K562 (cell line): ENCODE measurements at regions not wholly inside any gene's neighbourhood (a gene's known extent, or its start where the extent isn't known, plus 50 kb on each side); places are given as distances from the start of the nearest gene placed in this dataset.

Experiments used
- ATAC-seq: fragments of 200-7000 bp; cut with Tn5 transposase; 3 replicates; pipeline ENCODE4 v1.9.1; 2020; ENCODE audit warnings: moderate library complexity
- BruUV-seq: library from RNA; stranded (reverse); fragments of 400-500 nt; replicated peaks from 2 replicates; lab custom pipeline; 2021; lab: Mats Ljungman, UMichigan
- CTCF ChIA-PET: fragments of 300-600 bp; formaldehyde crosslinking; extraction: SDS; loops from one replicate; lab custom pipeline; 2021; ENCODE audit warnings: low intra/inter-chr PET ratio; lab: Yijun Ruan, JAX
- POLR2A ChIA-PET: fragments of 300-600, 350-650 bp; sonication (Branson Sonifier 250); formaldehyde crosslinking; extraction: SDS; loops from one replicate; lab custom pipeline; 2021; ENCODE audit warnings: antibody characterized with exemption, inconsistent platforms; lab: Yijun Ruan, JAX
- DNase-seq, 4 experiments: peaks; one replicate each; pipeline versions ENCODE4 v3.0.0 to v3.0.0-alpha.2; 2011 to 2018; ENCODE audit warnings: low spot score in 3 of 4, mixed read lengths in 3 of 4; ENCODE audit errors: extremely low read depth in 1 of 4
- FAIRE-seq: peaks from 2 replicates; lab custom pipeline; 2011; peaks lifted over from hg19 to GRCh38; lab: Jason Lieb, UNC
- H2AFZ ChIP-seq: 2 replicates; pipeline ENCODE4 v1.6.0; 2011; ENCODE audit warnings: low read depth, low read length, control low read depth, inconsistent platforms
- H3K27ac ChIP-seq: fragments of 200-600 bp; 3 replicates; pipeline ENCODE4 v1.8.0; 2011; ENCODE audit warnings: low read depth, mild to moderate bottlenecking, control low read depth, inconsistent platforms, low read length, moderate library complexity, mixed read lengths; ENCODE audit errors: extremely low read depth
- H3K27me3 ChIP-seq, 2 experiments: fragments of 300-600 bp in 1 of 2; 2 replicates in 1 of 2; 3 replicates in 1 of 2; pipeline versions ENCODE4 v1.6.0 to v1.8.0; 2011; ENCODE audit warnings: inconsistent platforms in 2 of 2, low read length in 2 of 2, mild to moderate bottlenecking in 1 of 2, mixed read lengths in 1 of 2, moderate library complexity in 1 of 2; ENCODE audit not compliant: control insufficient read depth in 2 of 2, insufficient read depth in 2 of 2
- H3K36me3 ChIP-seq: fragments of 300-600 bp; 3 replicates; pipeline ENCODE4 v1.8.0; 2011; ENCODE audit warnings: mild to moderate bottlenecking, low read length, inconsistent platforms; ENCODE audit not compliant: control insufficient read depth, insufficient read depth
- H3K4me1 ChIP-seq, 2 experiments: fragments of 200-600 bp in 1 of 2; replicated peaks in 1 of 2; 2 replicates in 1 of 2; 3 replicates in 1 of 2; pipeline versions ENCODE4 v1.5.1 to v1.8.0; 2011; ENCODE audit warnings: inconsistent platforms in 2 of 2, low read length in 2 of 2, mild to moderate bottlenecking in 1 of 2, mixed read lengths in 1 of 2, moderate library complexity in 1 of 2; ENCODE audit not compliant: control insufficient read depth in 2 of 2, insufficient read depth in 2 of 2
- H3K4me2 ChIP-seq: 2 replicates; pipeline ENCODE4 v1.6.1; 2011; ENCODE audit warnings: low read length, control low read depth, inconsistent platforms, mixed read lengths; ENCODE audit not compliant: insufficient read depth
- H3K4me3 ChIP-seq: fragments of 200-600 bp; sonication (generic), shearing (Covaris generic); 2 replicates; pipeline ENCODE4 v1.5.1; 2016; ENCODE audit warnings: control low read depth, inconsistent platforms
- H3K79me2 ChIP-seq: fragments of 200-600 bp; 3 replicates; pipeline ENCODE4 v1.8.0; 2011; ENCODE audit warnings: low read length, inconsistent platforms; ENCODE audit not compliant: control insufficient read depth, insufficient read depth
- H3K9ac ChIP-seq, 2 experiments: 2 replicates each; pipeline versions ENCODE4 v1.6.0 to v1.6.1; 2011; ENCODE audit warnings: low read depth in 2 of 2, low read length in 2 of 2, control low read depth in 1 of 2, inconsistent platforms in 1 of 2, mild to moderate bottlenecking in 1 of 2, mixed read lengths in 1 of 2; ENCODE audit not compliant: insufficient read depth in 1 of 2
- H3K9me1 ChIP-seq: one replicate; pipeline ENCODE4 v1.6.0; 2011; ENCODE audit warnings: inconsistent platforms, mild to moderate bottlenecking, low read length, moderate library complexity; ENCODE audit not compliant: control insufficient read depth, insufficient read depth
- H3K9me3 ChIP-seq: replicated peaks from 2 replicates; pipeline ENCODE4 v1.5.1; 2011; ENCODE audit warnings: low read depth, low read length, inconsistent platforms; ENCODE audit not compliant: control insufficient read depth, insufficient read depth
- H4K20me1 ChIP-seq: replicated peaks from 2 replicates; pipeline ENCODE4 v1.6.1; 2011; ENCODE audit warnings: low read length, inconsistent platforms, mixed read lengths; ENCODE audit not compliant: control insufficient read depth, insufficient read depth
- ARHGAP35 ChIP-seq: fragments of 450-650 bp; IDR thresholded peaks from 2 replicates; pipeline ENCODE4 v1.6.1; 2018; ENCODE audit not compliant: partially characterized antibody
- E2F1 ChIP-seq: sonication (generic); formaldehyde crosslinking; IDR thresholded peaks from 2 replicates; pipeline ENCODE4 v1.8.1; 2023; ENCODE audit warnings: mild to moderate bottlenecking, missing genetic modification reagents, moderate library complexity
- KLF16 ChIP-seq: IDR thresholded peaks from 2 replicates; pipeline ENCODE4 v1.6.1; 2016; ENCODE audit warnings: antibody characterized with exemption
- NEUROD1 ChIP-seq: fragments of 150-350 bp; IDR thresholded peaks from 2 replicates; pipeline ENCODE4 v1.6.1; 2014; ENCODE audit warnings: borderline replicate concordance, low read length, low read depth; ENCODE audit not compliant: partially characterized antibody
- NFIC ChIP-seq: fragments of 450-650 bp; IDR thresholded peaks from 2 replicates; pipeline ENCODE4 v1.6.1; 2017; ENCODE audit warnings: mild to moderate bottlenecking, inconsistent platforms
- RAD51 ChIP-seq: fragments of 450-650 bp; IDR thresholded peaks from 2 replicates; pipeline ENCODE4 v1.7.1; 2016; ENCODE audit warnings: low read depth, mild to moderate bottlenecking, borderline replicate concordance
- RBBP5 ChIP-seq: fragments of 200-600 bp; sonication (generic); IDR thresholded peaks from 2 replicates; pipeline ENCODE4 v1.6.1; 2012; ENCODE audit warnings: borderline replicate concordance, mild to moderate bottlenecking, low read length, control low read depth, inconsistent platforms; ENCODE audit not compliant: insufficient read depth, poor library complexity, severe bottlenecking
- SP1 ChIP-seq: sonication (generic); formaldehyde crosslinking; IDR thresholded peaks from 2 replicates; pipeline ENCODE4 v1.8.1; 2022; ENCODE audit warnings: mild to moderate bottlenecking, missing genetic modification reagents
- ZNF407 ChIP-seq: fragments of 450-650 bp; IDR thresholded peaks from 2 replicates; pipeline ENCODE4 v1.6.1; 2016; ENCODE audit warnings: low read depth
- ZNF511 ChIP-seq: sonication (generic); formaldehyde crosslinking; IDR thresholded peaks from 2 replicates; pipeline ENCODE4 v1.8.0; 2022; ENCODE audit warnings: mild to moderate bottlenecking, missing genetic modification reagents
- ZNF668 ChIP-seq: fragments of 250-450 bp; sonication (Bioruptor Pico); IDR thresholded peaks from 2 replicates; pipeline ENCODE4 v1.8.0; 2022; ENCODE audit warnings: mild to moderate bottlenecking, inconsistent platforms
- WGBS: fragments of 100-300 bp; shearing (Covaris generic); methylation state at CpG from one replicate; pipeline ENCODE4 v1.1.6; 2016; ENCODE audit warnings: low coverage, mixed read lengths; ENCODE audit not compliant: insufficient coverage; ENCODE audit errors: missing lambda C conversion rate; 5-methylcytosine and 5-hydroxymethylcytosine counted together
- in situ Hi-C: fragments of 300-500 bp; cut with MboI; formaldehyde crosslinking; loops from 4 replicates; pipeline ENCODE4 v1.15.0; 2018; ENCODE audit warnings: inconsistent platforms, mixed read lengths
- intact Hi-C: fragments of 100-400 bp; cut with micrococcal nuclease; formaldehyde crosslinking; loops from 2 replicates; pipeline ENCODE4 v1.14.2; 2022
- TF ChIP-seq, protein P1 (sequence below): fragments of 450-650 bp; IDR thresholded peaks from 2 replicates; pipeline ENCODE4 v1.6.1; 2018; ENCODE audit warnings: mild to moderate bottlenecking, low read depth; ENCODE audit not compliant: partially characterized antibody

DNA sequence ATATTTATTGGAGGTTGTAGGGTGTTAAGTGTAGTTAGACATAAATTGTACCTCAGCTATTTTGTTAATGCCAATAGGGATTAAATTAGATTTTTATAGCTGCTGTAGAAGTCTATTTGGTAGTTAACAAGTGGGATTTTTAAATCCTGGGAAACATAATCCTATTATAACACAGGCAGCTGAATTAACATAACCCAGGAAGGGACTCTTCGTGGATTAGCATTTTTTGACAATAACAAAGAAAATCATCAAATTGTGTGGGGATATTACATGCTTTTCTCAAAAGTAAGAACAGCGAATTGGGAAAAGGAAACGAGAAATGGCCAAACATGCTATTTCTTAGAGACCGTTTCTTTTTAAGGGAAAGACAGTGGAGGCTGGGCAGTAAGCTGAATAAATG, 172.8 kb downstream of the ZIC5 start:
- H3K36me3 ChIP-seq, result no peaks in the 10 kb centered on the region
- H3K9me1 ChIP-seq, result no peaks in the 10 kb centered on the region
- H3K9ac ChIP-seq, result no peak overlapping the region
- FAIRE-seq, result no peak
- WGBS, result 0% methylated on average over 4 of the region's 4 CpGs
- ATAC-seq, result no peak
- no peaks in the 10 kb centered on the region for H3K4me1 ChIP-seq
- no peak overlapping the region for H2AFZ ChIP-seq
- POLR2A ChIA-PET, result no interaction called here
- intact Hi-C loops, result no loop called here
- no peaks in the 10 kb centered on the region for H3K79me2 ChIP-seq
- no peaks in the 10 kb centered on the region for H3K9me3 ChIP-seq
- no peaks in the 10 kb centered on the region for H4K20me1 ChIP-seq
- peaks cover 0 to 5% of the 10 kb centered on the region in 2 experiments; a peak in 1 of 5 replicates for H3K27me3 ChIP-seq
- no peak overlapping the region for H3K4me2 ChIP-seq
- no peak overlapping the region for H3K4me3 ChIP-seq
- no peak overlapping the region for H3K27ac ChIP-seq
- in situ Hi-C loops, result no loop called here
- CTCF ChIA-PET, result no interaction called here
- DNase-seq, result no peak
- BruUV-seq, result no TSS peak
- no peak for TF ChIP-seq ZNF407
- TF ChIP-seq NFIC, result no peak
- no peak for TF ChIP-seq E2F1
- TF ChIP-seq, protein P1, sequence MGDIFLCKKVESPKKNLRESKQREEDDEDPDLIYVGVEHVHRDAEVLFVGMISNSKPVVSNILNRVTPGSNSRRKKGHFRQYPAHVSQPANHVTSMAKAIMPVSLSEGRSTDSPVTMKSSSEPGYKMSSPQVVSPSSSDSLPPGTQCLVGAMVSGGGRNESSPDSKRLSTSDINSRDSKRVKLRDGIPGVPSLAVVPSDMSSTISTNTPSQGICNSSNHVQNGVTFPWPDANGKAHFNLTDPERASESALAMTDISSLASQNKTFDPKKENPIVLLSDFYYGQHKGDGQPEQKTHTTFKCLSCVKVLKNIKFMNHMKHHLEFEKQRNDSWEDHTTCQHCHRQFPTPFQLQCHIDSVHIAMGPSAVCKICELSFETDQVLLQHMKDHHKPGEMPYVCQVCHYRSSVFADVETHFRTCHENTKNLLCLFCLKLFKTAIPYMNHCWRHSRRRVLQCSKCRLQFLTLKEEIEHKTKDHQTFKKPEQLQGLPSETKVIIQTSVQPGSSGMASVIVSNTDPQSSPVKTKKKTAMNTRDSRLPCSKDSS, result no peak
- no peak for TF ChIP-seq ZNF668
- TF ChIP-seq RBBP5, result no peak
- no peak for TF ChIP-seq SP1
- no peak for TF ChIP-seq KLF16
- no peak for TF ChIP-seq RAD51
- TF ChIP-seq NEUROD1, result no peak
- no peak for TF ChIP-seq ZNF511
- no peak for TF ChIP-seq ARHGAP35
